Upper lobe of right lung (tissue), 1 donor: ENCODE measurements at regions not wholly inside any gene's neighbourhood (a gene's known extent, or its start where the extent isn't known, plus 50 kb on each side); places are given as distances from the start of the nearest gene placed in this dataset.
A peak's percentile ranks its signal among the peaks of the same experiment; 100 is the strongest.

Experiments used
- ATAC-seq: fragments of 200-7000 bp; cut with Tn5 transposase; one replicate; pipeline ENCODE4 v1.9.1; 2020; ENCODE audit warnings: mild to moderate bottlenecking, moderate library complexity
- DNase-seq: peaks from one replicate; pipeline ENCODE4 v3.0.0-alpha.2; 2020
- H3K27ac ChIP-seq: fragments of 200-600 bp; one replicate; pipeline ENCODE4 v1.8.0; 2022
- H3K27me3 ChIP-seq: fragments of 200-600 bp; one replicate; pipeline ENCODE4 v1.8.0; 2022; ENCODE audit warnings: mild to moderate bottlenecking
- H3K36me3 ChIP-seq: fragments of 200-600 bp; one replicate; pipeline ENCODE4 v1.8.0; 2022
- H3K4me1 ChIP-seq: fragments of 200-600 bp; one replicate; pipeline ENCODE4 v1.8.0; 2022
- H3K4me3 ChIP-seq: fragments of 200-600 bp; one replicate; pipeline ENCODE4 v1.8.0; 2022; ENCODE audit warnings: mild to moderate bottlenecking
- H3K9me3 ChIP-seq: fragments of 200-600 bp; one replicate; pipeline ENCODE4 v1.8.0; 2022
- CTCF ChIP-seq: fragments of 200-600 bp; IDR thresholded peaks from one replicate; pipeline ENCODE4 v1.8.0; 2022; ENCODE audit warnings: antibody characterized with exemption
- intact Hi-C: fragments of 100-400 bp; cut with DNase I; formaldehyde crosslinking; loops from one replicate; pipeline ENCODE4 v1.11.0; 2022
- donor health status: DM: no; HTN: yes; CAD: no; lungs with severe emphysema.

GRCh38 chrX:147737690-147738089 lies 174.0 kb upstream of the FMR1 start:
- no peak for ATAC-seq
- Histone ChIP-seq H3K27me3 (no peaks in the 10 kb centered on the region), H3K9me3 (no peaks in the 10 kb centered on the region), H3K4me3 (no peak overlapping the region), H3K4me1 (no peaks in the 10 kb centered on the region), H3K27ac (no peak overlapping the region), H3K36me3 (no peaks in the 10 kb centered on the region)
- TF ChIP-seq CTCF = no peak
- intact Hi-C loops = no loop called here
- DNase-seq = no peak

DNA sequence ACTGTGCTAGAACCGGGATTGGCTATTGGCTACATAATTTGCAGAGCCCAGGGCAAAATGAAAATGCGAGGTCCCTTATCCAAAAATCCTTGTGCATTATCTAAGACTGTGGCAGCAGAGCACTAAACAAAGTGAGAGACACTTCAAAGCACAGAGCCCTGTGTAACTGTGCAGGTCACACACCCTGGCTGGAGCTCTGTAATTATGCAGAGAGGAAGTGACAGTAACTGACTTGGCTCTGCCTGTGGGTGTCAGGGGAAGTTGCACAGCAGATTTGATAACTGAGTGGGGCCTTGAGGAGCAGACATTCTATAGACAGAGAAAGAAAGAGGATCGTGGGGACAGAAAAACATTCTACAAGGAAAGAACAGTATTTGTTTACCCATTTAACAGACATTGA lies 173.5 kb upstream of the FMR1 start:
- DNase-seq = no peak
- no peaks in the 10 kb centered on the region for H3K27me3 ChIP-seq

GRCh38 chrX:147739196-147739595 lies 172.5 kb upstream of the FMR1 start:
- ATAC-seq = no peak
- intact Hi-C loops = no loop called here
- H3K36me3 ChIP-seq = no peaks in the 10 kb centered on the region
- H3K27ac ChIP-seq = no peak overlapping the region
- no peaks in the 10 kb centered on the region for H3K4me1 ChIP-seq
- no peak for DNase-seq
- no peaks in the 10 kb centered on the region for H3K27me3 ChIP-seq
- no peak overlapping the region for H3K4me3 ChIP-seq
- TF ChIP-seq CTCF = no peak
- H3K9me3 ChIP-seq = no peaks in the 10 kb centered on the region

More for the DNA sequence above, 173.5 kb upstream of the FMR1 start:
- Histone ChIP-seq H3K36me3 (no peaks in the 10 kb centered on the region), H3K9me3 (no peaks in the 10 kb centered on the region), H3K27ac (no peak overlapping the region), H3K4me1 (no peaks in the 10 kb centered on the region), H3K4me3 (no peak overlapping the region)
- TF ChIP-seq CTCF = no peak
- intact Hi-C loops = no loop called here
- ATAC-seq = no peak

- no peaks in the 10 kb centered on the region for H3K27me3 ChIP-seq
- no peaks in the 10 kb centered on the region for H3K9me3 ChIP-seq
- intact Hi-C loops = no loop called here
- H3K27ac ChIP-seq = no peak overlapping the region
- DNase-seq = no peak
- H3K4me1 ChIP-seq = no peaks in the 10 kb centered on the region
- H3K36me3 ChIP-seq = no peaks in the 10 kb centered on the region
- no peak for ATAC-seq
- no peak overlapping the region for H3K4me3 ChIP-seq
- TF ChIP-seq CTCF = no peak
These were observed 169.9 kb upstream of the FMR1 start for GRCh38 chrX:147741776-147742175.

- intact Hi-C loops = no loop called here
- no peak for DNase-seq
- Histone ChIP-seq H3K27me3 (no peaks in the 10 kb centered on the region), H3K4me3 (no peak overlapping the region), H3K9me3 (no peaks in the 10 kb centered on the region), H3K27ac (no peak overlapping the region), H3K4me1 (no peaks in the 10 kb centered on the region), H3K36me3 (no peaks in the 10 kb centered on the region)
- ATAC-seq = no peak
- no peak for TF ChIP-seq CTCF
These were observed 162.4 kb upstream of the FMR1 start for GRCh38 chrX:147749308-147749707.

GRCh38 chrX:147757750-147758149 lies 154.0 kb upstream of the FMR1 start:
- H3K9me3 ChIP-seq = no peaks in the 10 kb centered on the region

More at GRCh38 chrX:147757750-147758149, 154.0 kb upstream of the FMR1 start:
- no peaks in the 10 kb centered on the region for H3K4me1 ChIP-seq
- no peak overlapping the region for H3K27ac ChIP-seq
- peak; percentile 74 for ATAC-seq
- intact Hi-C loops = no loop called here
- H3K27me3 ChIP-seq = no peaks in the 10 kb centered on the region
- TF ChIP-seq CTCF = no peak
- no peak overlapping the region for H3K4me3 ChIP-seq
- no peak for DNase-seq
- no peaks in the 10 kb centered on the region for H3K36me3 ChIP-seq
